ENCODE measurements at regions not wholly inside any gene's neighbourhood (a gene's known extent, or its start where the extent isn't known, plus 50 kb on each side); places are given as distances from the start of the nearest gene placed in this dataset.

DNA sequence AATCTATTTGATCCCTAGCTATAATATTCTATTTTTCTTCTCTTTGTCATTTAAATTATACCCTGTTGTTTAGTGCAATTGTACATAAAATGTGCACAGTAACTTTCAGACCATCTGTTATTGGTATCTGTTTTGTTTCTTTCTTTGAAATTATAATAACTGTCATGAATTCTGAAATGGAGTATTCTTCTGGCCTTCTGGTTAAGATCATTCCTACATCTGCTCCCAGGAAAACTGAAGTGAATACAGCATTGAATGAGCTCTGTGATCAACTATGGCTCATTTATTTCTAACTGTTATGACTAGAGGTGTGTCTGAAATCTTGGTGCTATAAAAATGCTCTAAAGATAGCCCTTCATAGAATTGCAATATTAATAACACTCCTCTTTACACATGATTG lies 788.4 kb upstream of the TMEFF2 start:
- H3K4me3 Mint-ChIP-seq (ENCODE audit: unreplicated experiment), result no peak overlapping the region
- no peaks in the 10 kb centered on the region for H3K9me3 ChIP-seq (ENCODE audit: insufficient read depth, low read depth, low read length)
- H3K27me3 Mint-ChIP-seq (ENCODE audit: low read depth, unreplicated experiment), result no peaks in the 10 kb centered on the region
- H3K4me1 ChIP-seq (ENCODE audit: insufficient read depth, low read length), result no peaks in the 10 kb centered on the region
- H3K79me2 ChIP-seq (ENCODE audit: insufficient read depth, low read length), result no peaks in the 10 kb centered on the region
- no peak overlapping the region for H3K4me3 ChIP-seq (ENCODE audit: insufficient read depth, low read depth, low read length)
- H3K4me2 ChIP-seq (ENCODE audit: low read length), result no peak overlapping the region
- H3K27ac ChIP-seq (ENCODE audit: low read depth, low read length), result no peak overlapping the region
- no peak for FAIRE-seq
- H3K27ac Mint-ChIP-seq (ENCODE audit: unreplicated experiment), result no peak overlapping the region
- H3K4me1 Mint-ChIP-seq (ENCODE audit: low read depth, unreplicated experiment), result no peaks in the 10 kb centered on the region
- H3K36me3 ChIP-seq (ENCODE audit: insufficient read depth, low read length), result no peaks in the 10 kb centered on the region
- H3K9ac ChIP-seq (ENCODE audit: low read length), result no peak overlapping the region
- no peaks in the 10 kb centered on the region for H3K9me3 Mint-ChIP-seq (ENCODE audit: unreplicated experiment)
- no peaks in the 10 kb centered on the region for H3K36me3 Mint-ChIP-seq (ENCODE audit: low read depth, unreplicated experiment)
- no peaks in the 10 kb centered on the region for H3K27me3 ChIP-seq (ENCODE audit: insufficient read depth, low read length)
- H2AFZ ChIP-seq (ENCODE audit: low read depth, low read length), result no peak overlapping the region
- H4K20me1 ChIP-seq (ENCODE audit: insufficient read depth, low read length), result no peaks in the 10 kb centered on the region
- no peak for TF ChIP-seq EZH2 (IDR thresholded peaks at IDR 0.05; ENCODE audit: insufficient read depth, low read length)
- TF ChIP-seq, protein P1, sequence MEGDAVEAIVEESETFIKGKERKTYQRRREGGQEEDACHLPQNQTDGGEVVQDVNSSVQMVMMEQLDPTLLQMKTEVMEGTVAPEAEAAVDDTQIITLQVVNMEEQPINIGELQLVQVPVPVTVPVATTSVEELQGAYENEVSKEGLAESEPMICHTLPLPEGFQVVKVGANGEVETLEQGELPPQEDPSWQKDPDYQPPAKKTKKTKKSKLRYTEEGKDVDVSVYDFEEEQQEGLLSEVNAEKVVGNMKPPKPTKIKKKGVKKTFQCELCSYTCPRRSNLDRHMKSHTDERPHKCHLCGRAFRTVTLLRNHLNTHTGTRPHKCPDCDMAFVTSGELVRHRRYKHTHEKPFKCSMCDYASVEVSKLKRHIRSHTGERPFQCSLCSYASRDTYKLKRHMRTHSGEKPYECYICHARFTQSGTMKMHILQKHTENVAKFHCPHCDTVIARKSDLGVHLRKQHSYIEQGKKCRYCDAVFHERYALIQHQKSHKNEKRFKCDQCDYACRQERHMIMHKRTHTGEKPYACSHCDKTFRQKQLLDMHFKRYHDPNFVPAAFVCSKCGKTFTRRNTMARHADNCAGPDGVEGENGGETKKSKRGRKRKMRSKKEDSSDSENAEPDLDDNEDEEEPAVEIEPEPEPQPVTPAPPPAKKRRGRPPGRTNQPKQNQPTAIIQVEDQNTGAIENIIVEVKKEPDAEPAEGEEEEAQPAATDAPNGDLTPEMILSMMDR (IDR thresholded peaks at IDR 0.05; ENCODE audit: insufficient read depth, low read depth, low read length), result no peak
- no peak for DNase-seq (ENCODE audit: low read depth)

GRCh38 chr2:192978395-192978794 lies 783.7 kb upstream of the TMEFF2 start:
- H2AFZ ChIP-seq (ENCODE audit: low read depth, low read length), result no peak overlapping the region
- H3K27ac Mint-ChIP-seq (ENCODE audit: unreplicated experiment), result no peak overlapping the region
- H3K4me3 ChIP-seq (ENCODE audit: insufficient read depth, low read depth, low read length), result no peak overlapping the region
- no peak overlapping the region for H3K4me2 ChIP-seq (ENCODE audit: low read length)
- no peak for TF ChIP-seq EZH2 (IDR thresholded peaks at IDR 0.05; ENCODE audit: insufficient read depth, low read length)
- TF ChIP-seq, protein P1 (IDR thresholded peaks at IDR 0.05; ENCODE audit: insufficient read depth, low read depth, low read length), result no peak
- H4K20me1 ChIP-seq (ENCODE audit: insufficient read depth, low read length), result no peaks in the 10 kb centered on the region
- no peak for DNase-seq (ENCODE audit: low read depth)
- no peaks in the 10 kb centered on the region for H3K36me3 Mint-ChIP-seq (ENCODE audit: low read depth, unreplicated experiment)
- no peaks in the 10 kb centered on the region for H3K27me3 Mint-ChIP-seq (ENCODE audit: low read depth, unreplicated experiment)
- no peaks in the 10 kb centered on the region for H3K9me3 ChIP-seq (ENCODE audit: insufficient read depth, low read depth, low read length)
- no peak for FAIRE-seq
- H3K27me3 ChIP-seq (ENCODE audit: insufficient read depth, low read length), result no peaks in the 10 kb centered on the region
- no peak overlapping the region for H3K9ac ChIP-seq (ENCODE audit: low read length)
- H3K4me1 Mint-ChIP-seq (ENCODE audit: low read depth, unreplicated experiment), result no peaks in the 10 kb centered on the region
- no peaks in the 10 kb centered on the region for H3K36me3 ChIP-seq (ENCODE audit: insufficient read depth, low read length)
- no peaks in the 10 kb centered on the region for H3K9me3 Mint-ChIP-seq (ENCODE audit: unreplicated experiment)
- no peak overlapping the region for H3K27ac ChIP-seq (ENCODE audit: low read depth, low read length)
- H3K4me3 Mint-ChIP-seq (ENCODE audit: unreplicated experiment), result no peak overlapping the region
- no peaks in the 10 kb centered on the region for H3K79me2 ChIP-seq (ENCODE audit: insufficient read depth, low read length)
- no peaks in the 10 kb centered on the region for H3K4me1 ChIP-seq (ENCODE audit: insufficient read depth, low read length)

GRCh38 chr2:192971981-192972380 lies 777.2 kb upstream of the TMEFF2 start:
- Histone ChIP-seq H3K36me3 (ENCODE audit: insufficient read depth, low read length) (no peaks in the 10 kb centered on the region), H3K9me3 (ENCODE audit: insufficient read depth, low read depth, low read length) (no peaks in the 10 kb centered on the region), H3K27ac (ENCODE audit: low read depth, low read length) (no peak overlapping the region), H3K79me2 (ENCODE audit: insufficient read depth, low read length) (no peaks in the 10 kb centered on the region), H3K9ac (ENCODE audit: low read length) (no peak overlapping the region), H3K4me2 (ENCODE audit: low read length) (no peak overlapping the region), H3K27me3 (ENCODE audit: insufficient read depth, low read length) (no peaks in the 10 kb centered on the region), H4K20me1 (ENCODE audit: insufficient read depth, low read length) (no peaks in the 10 kb centered on the region), H2AFZ (ENCODE audit: low read depth, low read length) (no peak overlapping the region), H3K4me3 (ENCODE audit: insufficient read depth, low read depth, low read length) (no peak overlapping the region), H3K4me1 (ENCODE audit: insufficient read depth, low read length) (no peaks in the 10 kb centered on the region)
- Mint-ChIP-seq H3K36me3 (ENCODE audit: low read depth, unreplicated experiment) (no peaks in the 10 kb centered on the region), H3K27ac (ENCODE audit: unreplicated experiment) (no peak overlapping the region), H3K27me3 (ENCODE audit: low read depth, unreplicated experiment) (no peaks in the 10 kb centered on the region), H3K4me1 (ENCODE audit: low read depth, unreplicated experiment) (no peaks in the 10 kb centered on the region), H3K4me3 (ENCODE audit: unreplicated experiment) (no peak overlapping the region), H3K9me3 (ENCODE audit: unreplicated experiment) (no peaks in the 10 kb centered on the region)
- FAIRE-seq (no peak), DNase-seq (ENCODE audit: low read depth) (no peak)
- TF ChIP-seq, protein P1 (IDR thresholded peaks at IDR 0.05; ENCODE audit: insufficient read depth, low read depth, low read length), result no peak
- TF ChIP-seq EZH2 (IDR thresholded peaks at IDR 0.05; ENCODE audit: insufficient read depth, low read length), result no peak
